AG09309 (cell line): ENCODE measurements at regions not wholly inside any gene's neighbourhood (a gene's known extent, or its start where the extent isn't known, plus 50 kb on each side); places are given as distances from the start of the nearest gene placed in this dataset.

Experiments
- DNase-seq: peaks from one replicate; pipeline ENCODE4 v3.0.0-alpha.2; 2010; ENCODE audit warnings: low read depth
- H3K4me3 ChIP-seq: 2 replicates; pipeline ENCODE4 v1.5.1; 2011; ENCODE audit warnings: mild to moderate bottlenecking, low read depth, low read length, moderate library complexity; ENCODE audit not compliant: control insufficient read depth
- CTCF ChIP-seq: IDR thresholded peaks from 2 replicates; pipeline ENCODE4 v1.5.1; 2011; ENCODE audit warnings: mild to moderate bottlenecking, low read depth, low read length, inconsistent platforms; ENCODE audit not compliant: insufficient read depth, control insufficient read depth; ENCODE audit errors: missing control alignments

DNA sequence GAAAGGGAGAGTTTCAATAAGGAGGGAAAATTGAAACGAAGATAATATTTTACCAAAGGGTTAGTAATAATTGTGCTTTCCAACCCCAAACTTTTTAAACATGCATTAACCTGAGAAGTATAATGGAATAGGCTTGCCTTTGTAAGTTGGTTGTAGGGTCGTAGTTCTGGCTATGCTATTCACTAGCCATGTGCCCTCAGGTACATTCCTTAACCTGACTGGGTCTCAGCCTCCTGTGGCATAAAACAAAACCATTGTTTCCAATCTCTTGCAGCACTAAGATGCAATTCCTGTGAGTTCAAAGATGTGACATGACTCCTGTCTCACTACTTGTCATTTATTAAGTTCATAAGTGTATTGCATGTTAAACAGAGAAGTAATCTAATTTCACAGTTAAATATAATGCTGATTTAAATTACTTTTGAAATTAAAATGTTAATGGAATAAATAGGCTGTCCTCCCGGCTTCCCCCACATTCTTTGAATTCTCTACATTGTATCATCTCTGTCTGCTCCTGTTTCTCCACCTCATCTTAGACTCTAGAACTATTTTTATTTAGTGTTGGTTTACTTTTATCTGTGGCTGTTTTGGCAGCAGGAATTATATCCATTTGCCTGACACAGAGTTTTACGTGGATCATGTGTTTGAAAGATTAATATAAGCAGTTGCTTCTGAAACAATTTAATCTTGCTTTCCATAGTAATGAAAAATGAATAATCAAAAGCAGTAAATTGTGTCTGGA, 216.3 kb downstream of the FAT3 start:
- H3K4me3 ChIP-seq: no peak overlapping the region
- DNase-seq: no peak
- no peak for TF ChIP-seq CTCF

DNA sequence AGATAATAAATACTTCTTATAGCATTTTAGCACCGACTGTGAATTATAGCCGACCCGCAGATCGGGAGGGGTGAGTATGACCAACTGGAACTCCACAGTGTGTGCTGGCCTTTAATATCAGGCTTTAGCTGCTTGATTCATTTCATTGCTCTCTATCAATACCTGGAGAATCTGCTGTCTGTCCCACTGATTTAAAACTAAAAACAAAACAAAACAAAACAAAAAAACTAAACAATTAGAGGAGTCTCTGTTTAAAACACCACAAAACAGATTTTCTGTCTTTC, 216.8 kb downstream of the FAT3 start:
- no peak overlapping the region for H3K4me3 ChIP-seq
- DNase-seq: no peak
- TF ChIP-seq CTCF: no peak

DNA sequence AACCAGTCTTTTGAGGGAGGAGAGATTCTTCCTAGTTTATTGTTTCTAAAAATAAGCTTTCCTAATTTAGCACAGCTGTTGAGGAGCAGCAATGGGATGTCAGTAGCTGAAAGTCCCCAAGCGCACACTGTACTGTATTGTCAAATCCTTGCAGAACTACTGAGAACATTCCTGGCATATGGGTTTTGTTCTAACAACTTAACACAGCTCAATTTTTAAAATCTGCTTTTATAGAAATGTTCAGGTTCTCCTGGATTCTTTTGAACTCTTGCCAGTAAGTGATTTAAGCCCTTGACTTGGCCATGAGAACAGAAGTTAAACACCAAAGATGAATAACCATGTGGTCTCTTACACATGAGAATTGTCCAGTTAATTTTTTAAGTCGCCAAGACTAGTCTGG, 218.6 kb downstream of the FAT3 start:
- DNase-seq: no peak
- no peak for TF ChIP-seq CTCF
- no peak overlapping the region for H3K4me3 ChIP-seq

GRCh38 chr11:92447586-92447985, 223.0 kb downstream of the FAT3 start:
- no peak for TF ChIP-seq CTCF
- no peak for DNase-seq
- no peak overlapping the region for H3K4me3 ChIP-seq

DNA sequence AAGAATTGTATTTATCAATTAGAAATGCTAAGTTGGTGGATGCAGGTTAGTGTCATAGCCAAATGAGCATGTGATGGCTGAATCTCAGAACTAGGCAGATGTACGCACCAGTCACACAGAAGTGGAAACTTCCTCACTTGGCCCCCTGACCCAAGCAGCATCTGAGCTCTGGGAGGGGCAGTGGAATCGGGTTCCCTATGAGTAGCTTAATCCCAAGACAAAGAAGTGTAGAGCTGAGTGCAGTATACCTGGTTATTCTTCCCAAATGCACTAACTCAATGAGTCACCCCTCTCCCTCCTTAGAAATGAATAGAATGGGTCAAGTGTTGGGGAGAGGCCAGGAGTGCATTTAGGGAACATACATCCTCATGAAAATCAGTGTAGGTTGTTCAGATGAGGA, 224.6 kb downstream of the FAT3 start:
- no peak for TF ChIP-seq CTCF
- H3K4me3 ChIP-seq: no peak overlapping the region
- no peak for DNase-seq

GRCh38 chr11:92449780-92450179, 225.2 kb downstream of the FAT3 start:
- H3K4me3 ChIP-seq: no peak overlapping the region
- no peak for TF ChIP-seq CTCF
- DNase-seq: no peak

DNA sequence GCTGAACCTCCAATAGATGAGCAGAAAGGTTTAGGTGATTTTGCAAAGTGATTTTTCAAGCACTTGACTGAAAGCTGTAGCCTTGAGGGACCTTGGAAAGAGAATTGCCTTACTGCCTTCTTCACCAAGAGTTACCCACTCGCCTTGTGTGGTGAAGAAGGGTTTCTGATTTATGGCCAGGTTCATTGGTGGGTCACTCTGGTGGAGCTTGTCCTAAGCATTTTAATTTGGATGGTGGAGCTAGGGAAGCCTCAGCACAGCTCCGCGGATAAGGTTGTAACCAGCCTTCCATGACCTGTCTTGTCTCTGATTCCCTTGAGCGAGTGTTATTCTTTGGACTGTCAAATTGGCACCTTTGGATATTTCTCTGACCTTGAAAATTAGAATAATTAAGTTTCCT, 226.4 kb downstream of the FAT3 start:
- no peak for DNase-seq
- no peak overlapping the region for H3K4me3 ChIP-seq
- no peak for TF ChIP-seq CTCF
